GM23248 (cell line): ENCODE measurements at regions not wholly inside any gene's neighbourhood (a gene's known extent, or its start where the extent isn't known, plus 50 kb on each side); places are given as distances from the start of the nearest gene placed in this dataset.
"Not testable (repeated sequence)": the region's sequence is repeated elsewhere in the genome, so short reads cannot be mapped to it uniquely, and the experiment has no call there.

Source experiments
- DNase-seq: peaks from one replicate; pipeline ENCODE4 v3.0.0-alpha.2; 2015
- H2AFZ ChIP-seq: fragments of 200-600 bp; sonication (generic); 2 replicates; pipeline ENCODE4 v1.6.1; 2016; ENCODE audit warnings: antibody characterized with exemption
- H3F3A ChIP-seq: fragments of 200-600 bp; sonication (generic); 2 replicates; pipeline ENCODE4 v1.6.1; 2016; ENCODE audit warnings: mild to moderate bottlenecking, antibody characterized with exemption, mixed run types; ENCODE audit not compliant: insufficient read depth
- H3K27ac ChIP-seq: fragments of 200-600 bp; sonication (generic); 2 replicates; pipeline ENCODE4 v1.5.1; 2016; ENCODE audit warnings: mild to moderate bottlenecking
- H3K27me3 ChIP-seq: fragments of 200-600 bp; sonication (generic); replicated peaks from 2 replicates; pipeline ENCODE4 v1.6.1; 2016; ENCODE audit warnings: mild to moderate bottlenecking; ENCODE audit not compliant: insufficient read depth
- H3K36me3 ChIP-seq: fragments of 200-600 bp; sonication (generic); 2 replicates; pipeline ENCODE4 v1.6.1; 2016; ENCODE audit warnings: low read depth, mild to moderate bottlenecking
- H3K4me1 ChIP-seq: fragments of 200-600 bp; sonication (generic); 2 replicates; pipeline ENCODE4 v1.6.1; 2016; ENCODE audit warnings: mild to moderate bottlenecking; ENCODE audit not compliant: insufficient read depth
- H3K4me2 ChIP-seq: fragments of 200-600 bp; sonication (generic); one replicate; pipeline ENCODE4 v1.6.1; 2016; ENCODE audit warnings: mild to moderate bottlenecking; ENCODE audit not compliant: unreplicated experiment
- H3K4me3 ChIP-seq: fragments of 200-600 bp; sonication (generic); 2 replicates; pipeline ENCODE4 v1.5.1; 2016; ENCODE audit warnings: mild to moderate bottlenecking
- H3K79me2 ChIP-seq: fragments of 200-600 bp; sonication (generic); 2 replicates; pipeline ENCODE4 v1.6.1; 2016; ENCODE audit warnings: mild to moderate bottlenecking; ENCODE audit not compliant: insufficient read depth
- H3K9ac ChIP-seq: fragments of 200-600 bp; sonication (generic); 2 replicates; pipeline ENCODE4 v1.6.1; 2016; ENCODE audit warnings: mild to moderate bottlenecking
- H3K9me2 ChIP-seq: fragments of 200-600 bp; sonication (generic); 2 replicates; pipeline ENCODE4 v1.6.1; 2016; ENCODE audit warnings: mixed run types, mild to moderate bottlenecking, moderate library complexity; ENCODE audit not compliant: insufficient read depth
- H3K9me3 ChIP-seq: fragments of 200-600 bp; sonication (generic); one replicate; pipeline ENCODE4 v1.6.1; 2017; ENCODE audit warnings: low read depth
- H4K20me1 ChIP-seq: fragments of 200-600 bp; sonication (generic); 2 replicates; pipeline ENCODE4 v1.6.0; 2016; ENCODE audit not compliant: insufficient read depth
- EZH2 ChIP-seq: fragments of 200-600 bp; sonication (generic); IDR thresholded peaks from 2 replicates; pipeline ENCODE4 v1.6.1; 2018; ENCODE audit warnings: antibody characterized with exemption, mild to moderate bottlenecking; ENCODE audit not compliant: insufficient read depth, poor library complexity, severe bottlenecking
- EZH2phosphoT487 ChIP-seq: fragments of 200-600 bp; sonication (generic); IDR thresholded peaks from 2 replicates; pipeline ENCODE4 v1.6.1; 2018; ENCODE audit warnings: antibody characterized with exemption, moderate library complexity, mild to moderate bottlenecking, low read depth; ENCODE audit not compliant: insufficient read depth
- WGBS, 2 experiments: methylation state at CpG; one replicate each; pipeline ENCODE4 v1.1.6; 2015 to 2017; ENCODE audit warnings: low lambda C conversion rate in 2 of 2, low coverage in 1 of 2; ENCODE audit errors: missing lambda C conversion rate in 2 of 2; 5-methylcytosine and 5-hydroxymethylcytosine counted together
- in situ Hi-C: fragments of 300-500 bp; cut with MboI; formaldehyde crosslinking; loops from 2 replicates; pipeline ENCODE4 v1.15.0; 2020

DNA sequence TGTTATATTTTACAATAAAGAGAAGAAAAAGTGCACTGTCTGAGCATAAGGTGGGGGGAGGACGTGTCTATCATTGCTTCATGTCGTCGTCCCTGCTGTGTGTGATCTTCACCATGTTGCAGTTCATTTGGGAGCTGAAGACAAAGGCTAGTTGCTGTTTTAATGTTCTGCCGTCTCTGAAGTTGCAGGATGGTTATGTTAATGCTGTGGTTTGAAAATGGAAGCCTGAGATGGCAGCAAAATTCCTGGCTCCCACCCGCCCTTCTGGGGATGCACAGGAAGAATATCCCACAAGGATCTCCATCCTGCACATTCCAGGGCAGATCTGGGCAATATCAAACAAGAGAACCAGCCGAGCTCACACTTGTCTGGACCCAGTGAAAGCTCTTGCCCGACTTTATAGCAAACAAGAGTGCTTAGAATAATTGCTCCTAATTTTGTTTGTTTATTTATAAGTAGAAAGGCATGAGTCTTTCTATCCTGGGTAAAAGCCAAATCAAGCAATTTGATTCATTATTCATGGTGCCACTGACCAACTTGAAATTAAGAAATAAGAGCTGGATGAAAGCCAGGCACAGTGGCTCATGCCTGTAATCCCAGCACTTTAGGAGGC is 110.3 kb upstream of the ABCC4 start:
- no peaks in the 10 kb centered on the region for H3F3A ChIP-seq
- H3K9me2 ChIP-seq, result no peaks in the 10 kb centered on the region
- in situ Hi-C loops, result loop anchor here (25.0 kb wide), 1 partner anchor 724 kb away; no protein-coding TSS in a partner anchor
- no peaks in the 10 kb centered on the region for H3K9me3 ChIP-seq
- no peaks in the 10 kb centered on the region for H3K4me1 ChIP-seq
- DNase-seq, result peak; percentile 9
- 17 to 20% methylated on average over 7 of the region's 7 CpGs for WGBS, 2 experiments
- no peak overlapping the region for H3K4me2 ChIP-seq
- no peaks in the 10 kb centered on the region for H4K20me1 ChIP-seq
- TF ChIP-seq EZH2 (no peak), EZH2phosphoT487 (no peak)
- no peak overlapping the region for H3K27ac ChIP-seq
- H3K79me2 ChIP-seq, result no peaks in the 10 kb centered on the region
- H3K9ac ChIP-seq, result no peak overlapping the region
- no peaks in the 10 kb centered on the region for H3K27me3 ChIP-seq
- H2AFZ ChIP-seq, result no peak overlapping the region
- no peaks in the 10 kb centered on the region for H3K36me3 ChIP-seq
- no peak overlapping the region for H3K4me3 ChIP-seq

DNA sequence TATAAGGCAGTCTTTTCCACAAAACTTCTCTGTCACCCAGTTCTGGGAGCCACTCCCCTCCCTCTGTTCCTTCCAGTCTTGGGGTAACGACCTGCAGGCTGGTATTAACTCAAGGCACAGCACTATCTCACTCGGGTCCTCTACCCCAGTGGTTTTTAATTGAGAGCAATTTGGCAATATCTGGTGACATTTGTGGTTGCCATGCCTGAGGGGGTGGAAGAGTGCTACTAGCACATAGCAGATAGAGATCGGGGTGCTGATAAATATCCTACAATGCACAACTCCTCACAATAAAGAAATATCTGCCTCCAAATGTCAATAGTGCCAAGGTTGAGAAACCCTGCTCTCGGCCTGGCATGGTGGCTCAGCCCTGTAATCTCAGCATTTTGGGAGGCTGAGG is 117.7 kb upstream of the ABCC4 start:
- TF ChIP-seq EZH2phosphoT487, result no peak
- TF ChIP-seq EZH2, result no peak
- H2AFZ ChIP-seq, result no peak overlapping the region
- no peaks in the 10 kb centered on the region for H4K20me1 ChIP-seq
- in situ Hi-C loops, result loop anchor here (25.0 kb wide), 1 partner anchor 732 kb away; no protein-coding TSS in a partner anchor
- peaks cover 4% of the 10 kb centered on the region; the same call in 1 of the 2 replicates for H3K27me3 ChIP-seq
- no peaks in the 10 kb centered on the region for H3K9me2 ChIP-seq
- DNase-seq, result no peak
- no peaks in the 10 kb centered on the region for H3K36me3 ChIP-seq
- no peaks in the 10 kb centered on the region for H3F3A ChIP-seq
- no peak overlapping the region for H3K4me2 ChIP-seq
- H3K4me3 ChIP-seq, result no peak overlapping the region
- no peaks in the 10 kb centered on the region for H3K9me3 ChIP-seq
- no peaks in the 10 kb centered on the region for H3K4me1 ChIP-seq
- H3K79me2 ChIP-seq, result no peaks in the 10 kb centered on the region
- H3K9ac ChIP-seq, result no peak overlapping the region
- no peak overlapping the region for H3K27ac ChIP-seq
- WGBS, 2 experiments, result 19 to 24% methylated on average over 4 of the region's 4 CpGs

DNA sequence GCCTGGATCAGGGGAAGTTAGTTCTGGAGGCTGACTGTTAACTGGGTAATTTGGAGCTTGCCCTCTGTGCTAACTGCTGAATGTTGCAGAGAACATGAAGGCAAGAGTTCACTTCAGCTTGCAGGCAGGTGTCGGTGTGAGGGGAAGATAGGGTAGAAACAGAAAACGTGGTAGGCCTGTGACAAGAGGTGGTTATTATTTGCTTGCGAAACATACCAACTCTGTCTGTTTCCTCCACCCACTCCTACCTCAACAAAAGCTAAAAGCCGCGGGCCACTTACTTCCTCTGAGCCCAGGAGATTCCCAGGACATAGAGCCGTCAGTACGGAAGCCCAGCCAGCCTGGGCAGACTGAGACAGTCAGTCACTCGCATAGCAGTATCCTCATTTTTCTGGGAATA is 119.2 kb upstream of the ABCC4 start:
- TF ChIP-seq EZH2phosphoT487 (no peak), EZH2 (no peak)
- no peaks in the 10 kb centered on the region for H3K79me2 ChIP-seq
- H3K4me2 ChIP-seq, result no peak overlapping the region
- no peaks in the 10 kb centered on the region for H4K20me1 ChIP-seq
- H3K4me1 ChIP-seq, result no peaks in the 10 kb centered on the region
- H3K9ac ChIP-seq, result no peak overlapping the region
- no peak overlapping the region for H3K27ac ChIP-seq
- in situ Hi-C loops, result loop anchor here (25.0 kb wide), 1 partner anchor 733 kb away; no protein-coding TSS in a partner anchor
- WGBS, 2 experiments, result 32 to 35% methylated on average over 8 of the region's 8 CpGs
- H3K36me3 ChIP-seq, result no peaks in the 10 kb centered on the region
- H3F3A ChIP-seq, result no peaks in the 10 kb centered on the region
- no peaks in the 10 kb centered on the region for H3K9me2 ChIP-seq
- no peaks in the 10 kb centered on the region for H3K9me3 ChIP-seq
- H2AFZ ChIP-seq, result no peak overlapping the region
- H3K27me3 ChIP-seq, result peaks cover 4% of the 10 kb centered on the region; the same call in 1 of the 2 replicates
- H3K4me3 ChIP-seq, result no peak overlapping the region
- DNase-seq, result no peak

DNA sequence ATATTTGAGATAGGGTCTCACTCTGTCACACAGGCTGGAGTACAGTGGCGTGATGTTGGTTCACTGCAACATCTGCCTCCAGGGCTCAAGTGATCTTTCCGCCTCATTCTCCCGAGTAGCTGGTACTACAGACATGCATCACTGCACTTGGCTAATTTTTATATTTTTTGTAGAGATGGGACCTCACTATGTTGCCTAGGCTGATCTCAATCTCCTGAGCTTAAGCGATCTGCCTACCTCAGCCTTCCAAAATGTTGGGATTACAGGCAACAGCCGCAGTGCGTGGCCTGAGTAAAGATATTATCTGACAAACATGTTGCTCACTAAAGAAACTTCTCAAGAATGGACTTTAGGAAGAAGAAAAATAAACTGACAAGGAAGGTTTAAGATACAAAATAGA is 125.4 kb upstream of the ABCC4 start:
- H3K36me3 ChIP-seq, result no peaks in the 10 kb centered on the region
- H3K4me3 ChIP-seq, result no peak overlapping the region
- no peak for DNase-seq
- in situ Hi-C loops, result no loop called here
- 68 to 74% methylated on average over 6 of the region's 6 CpGs for WGBS, 2 experiments
- no peaks in the 10 kb centered on the region for H3F3A ChIP-seq
- no peak for TF ChIP-seq EZH2
- TF ChIP-seq EZH2phosphoT487, result no peak
- H3K27ac ChIP-seq, result no peak overlapping the region
- no peaks in the 10 kb centered on the region for H3K9me3 ChIP-seq
- no peak overlapping the region for H2AFZ ChIP-seq
- no peaks in the 10 kb centered on the region for H4K20me1 ChIP-seq
- no peaks in the 10 kb centered on the region for H3K9me2 ChIP-seq
- H3K4me1 ChIP-seq, result no peaks in the 10 kb centered on the region
- no peak overlapping the region for H3K9ac ChIP-seq
- no peaks in the 10 kb centered on the region for H3K79me2 ChIP-seq
- H3K27me3 ChIP-seq, result no peaks in the 10 kb centered on the region; the same call in 1 of the 2 replicates
- H3K4me2 ChIP-seq, result no peak overlapping the region

DNA sequence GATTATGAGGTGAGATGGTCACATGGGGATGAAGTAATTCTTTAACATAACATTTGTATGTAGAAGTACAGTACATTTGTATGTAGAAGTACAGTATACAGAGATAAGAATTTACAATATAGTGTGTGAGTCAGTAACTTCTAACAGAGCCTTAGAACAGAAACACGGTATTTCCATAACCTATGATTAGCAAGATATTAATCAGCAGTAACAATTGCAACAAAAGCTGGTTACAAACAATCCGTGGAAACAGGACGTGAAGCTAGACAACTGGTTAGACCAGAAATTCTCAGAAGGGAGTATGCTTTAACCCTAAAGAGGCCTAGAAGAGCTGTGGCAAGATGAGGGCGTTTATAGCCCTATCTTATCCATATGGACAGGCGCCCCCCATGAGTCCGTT is 122.0 kb upstream of the CLDN10 start:
- H3K79me2 ChIP-seq, H3K9me3 ChIP-seq, H4K20me1 ChIP-seq, H2AFZ ChIP-seq, H3K4me1 ChIP-seq, in situ Hi-C loops, DNase-seq, H3K4me2 ChIP-seq, H3F3A ChIP-seq, H3K36me3 ChIP-seq, H3K27ac ChIP-seq, H3K27me3 ChIP-seq, H3K4me3 ChIP-seq, H3K9me2 ChIP-seq, H3K9ac ChIP-seq: not testable (repeated sequence)
- WGBS, 2 experiments, result 42 to 57% methylated on average over 6 of the region's 6 CpGs
